ENCODE measurements at regions not wholly inside any gene's neighbourhood (a gene's known extent, or its start where the extent isn't known, plus 50 kb on each side); places are given as distances from the start of the nearest gene placed in this dataset.
A peak's percentile ranks its signal among the peaks of the same experiment; 100 is the strongest.

- no peak overlapping the region for H3K4me3 ChIP-seq (ENCODE audit: low read length)
These were observed 188.3 kb downstream of the MIB1 start for GRCh38 chr18:21928925-21929324.

GRCh38 chr18:21930177-21930576, 189.6 kb downstream of the MIB1 start:
- H3K36me3 ChIP-seq (ENCODE audit: control insufficient read depth, insufficient read depth, low read length) = no peaks in the 10 kb centered on the region
- H3K4me1 ChIP-seq (ENCODE audit: control insufficient read depth, insufficient read depth, low read length) = peaks cover 2% of the 10 kb centered on the region
- DNase-seq (ENCODE audit: low read depth, low spot score) = no peak
- H3K4me3 ChIP-seq (ENCODE audit: low read length) = no peak overlapping the region
- WGBS (ENCODE audit: insufficient coverage, insufficient read length) = no CpG with 5 or more reads among the region's 6 CpGs
- H3K9me3 ChIP-seq (ENCODE audit: control insufficient read depth, insufficient read depth, low read length) = no peaks in the 10 kb centered on the region
- no peak overlapping the region for H3K27ac ChIP-seq (ENCODE audit: low read length)
- no peaks in the 10 kb centered on the region; the same call in 1 of the 2 replicates for H3K27me3 ChIP-seq (ENCODE audit: control insufficient read depth, insufficient read depth, low read length)

More at GRCh38 chr18:21928925-21929324, 188.3 kb downstream of the MIB1 start:
- no CpG with 5 or more reads among the region's 4 CpGs for WGBS (ENCODE audit: insufficient coverage, insufficient read length)
- no peaks in the 10 kb centered on the region for H3K36me3 ChIP-seq (ENCODE audit: control insufficient read depth, insufficient read depth, low read length)
- DNase-seq (ENCODE audit: low read depth, low spot score) = no peak
- H3K9me3 ChIP-seq (ENCODE audit: control insufficient read depth, insufficient read depth, low read length) = no peaks in the 10 kb centered on the region
- no peak overlapping the region for H3K27ac ChIP-seq (ENCODE audit: low read length)
- no peaks in the 10 kb centered on the region for H3K4me1 ChIP-seq (ENCODE audit: control insufficient read depth, insufficient read depth, low read length)
- no peaks in the 10 kb centered on the region for H3K27me3 ChIP-seq (ENCODE audit: control insufficient read depth, insufficient read depth, low read length)

- no peak overlapping the region for H3K4me3 ChIP-seq (ENCODE audit: low read length)
- no peaks in the 10 kb centered on the region for H3K9me3 ChIP-seq (ENCODE audit: control insufficient read depth, insufficient read depth, low read length)
- no CpG with 5 or more reads among the region's 10 CpGs for WGBS (ENCODE audit: insufficient coverage, insufficient read length)
- H3K4me1 ChIP-seq (ENCODE audit: control insufficient read depth, insufficient read depth, low read length) = peaks cover 2% of the 10 kb centered on the region
- no peaks in the 10 kb centered on the region for H3K36me3 ChIP-seq (ENCODE audit: control insufficient read depth, insufficient read depth, low read length)
- DNase-seq (ENCODE audit: low read depth, low spot score) = no peak
- no peak overlapping the region for H3K27ac ChIP-seq (ENCODE audit: low read length)
- peaks cover 1% of the 10 kb centered on the region; the same call in 1 of the 2 replicates for H3K27me3 ChIP-seq (ENCODE audit: control insufficient read depth, insufficient read depth, low read length)
These were observed 193.6 kb downstream of the MIB1 start for GRCh38 chr18:21933931-21934765.

- no peaks in the 10 kb centered on the region for H3K36me3 ChIP-seq (ENCODE audit: control insufficient read depth, insufficient read depth, low read length)
- WGBS (ENCODE audit: insufficient coverage, insufficient read length) = no CpG with 5 or more reads among the region's 4 CpGs
- peaks cover 1% of the 10 kb centered on the region; the same call in 1 of the 2 replicates for H3K27me3 ChIP-seq (ENCODE audit: control insufficient read depth, insufficient read depth, low read length)
- peaks cover 2% of the 10 kb centered on the region for H3K4me1 ChIP-seq (ENCODE audit: control insufficient read depth, insufficient read depth, low read length)
- no peak overlapping the region for H3K4me3 ChIP-seq (ENCODE audit: low read length)
- DNase-seq (ENCODE audit: low read depth, low spot score) = no peak
- H3K9me3 ChIP-seq (ENCODE audit: control insufficient read depth, insufficient read depth, low read length) = no peaks in the 10 kb centered on the region
- H3K27ac ChIP-seq (ENCODE audit: low read length) = no peak overlapping the region
These were observed 194.1 kb downstream of the MIB1 start for GRCh38 chr18:21934766-21935015.

GRCh38 chr18:21943456-21943855, 202.9 kb downstream of the MIB1 start:
- H3K27me3 ChIP-seq (ENCODE audit: control insufficient read depth, insufficient read depth, low read length) = no peaks in the 10 kb centered on the region
- H3K9me3 ChIP-seq (ENCODE audit: control insufficient read depth, insufficient read depth, low read length) = no peaks in the 10 kb centered on the region
- H3K4me3 ChIP-seq (ENCODE audit: low read length) = no peak overlapping the region
- no peaks in the 10 kb centered on the region for H3K36me3 ChIP-seq (ENCODE audit: control insufficient read depth, insufficient read depth, low read length)
- H3K27ac ChIP-seq (ENCODE audit: low read length) = no peak overlapping the region
- WGBS (ENCODE audit: insufficient coverage, insufficient read length) = no CpG with 5 or more reads among the region's 4 CpGs
- DNase-seq (ENCODE audit: low read depth, low spot score) = no peak
- no peaks in the 10 kb centered on the region for H3K4me1 ChIP-seq (ENCODE audit: control insufficient read depth, insufficient read depth, low read length)

GRCh38 chr18:21949326-21950015, 208.9 kb downstream of the MIB1 start:
- Histone ChIP-seq H3K9me3 (ENCODE audit: control insufficient read depth, insufficient read depth, low read length) (no peaks in the 10 kb centered on the region), H3K36me3 (ENCODE audit: control insufficient read depth, insufficient read depth, low read length) (no peaks in the 10 kb centered on the region), H3K27me3 (ENCODE audit: control insufficient read depth, insufficient read depth, low read length) (no peaks in the 10 kb centered on the region), H3K4me1 (ENCODE audit: control insufficient read depth, insufficient read depth, low read length) (no peaks in the 10 kb centered on the region), H3K27ac (ENCODE audit: low read length) (no peak overlapping the region), H3K4me3 (ENCODE audit: low read length) (no peak overlapping the region)
- DNase-seq (ENCODE audit: low read depth, low spot score) = no peak
- no CpG with 5 or more reads among the region's 8 CpGs for WGBS (ENCODE audit: insufficient coverage, insufficient read length)

GRCh38 chr18:21955757-21956652, 213.4 kb upstream of the GATA6 start:
- no CpG with 5 or more reads among the region's 8 CpGs for WGBS (ENCODE audit: insufficient coverage, insufficient read length)
- DNase-seq (ENCODE audit: low read depth, low spot score) = peak; percentile 13
- Histone ChIP-seq H3K27ac (ENCODE audit: low read length) (no peak overlapping the region), H3K4me1 (ENCODE audit: control insufficient read depth, insufficient read depth, low read length) (no peaks in the 10 kb centered on the region), H3K36me3 (ENCODE audit: control insufficient read depth, insufficient read depth, low read length) (no peaks in the 10 kb centered on the region), H3K9me3 (ENCODE audit: control insufficient read depth, insufficient read depth, low read length) (no peaks in the 10 kb centered on the region), H3K4me3 (ENCODE audit: low read length) (no peak overlapping the region), H3K27me3 (ENCODE audit: control insufficient read depth, insufficient read depth, low read length) (no peaks in the 10 kb centered on the region)

GRCh38 chr18:21958263-21958662, 211.1 kb upstream of the GATA6 start:
- Histone ChIP-seq H3K36me3 (ENCODE audit: control insufficient read depth, insufficient read depth, low read length) (no peaks in the 10 kb centered on the region), H3K4me1 (ENCODE audit: control insufficient read depth, insufficient read depth, low read length) (no peaks in the 10 kb centered on the region), H3K27ac (ENCODE audit: low read length) (no peak overlapping the region), H3K4me3 (ENCODE audit: low read length) (no peak overlapping the region), H3K27me3 (ENCODE audit: control insufficient read depth, insufficient read depth, low read length) (no peaks in the 10 kb centered on the region), H3K9me3 (ENCODE audit: control insufficient read depth, insufficient read depth, low read length) (no peaks in the 10 kb centered on the region)
- DNase-seq (ENCODE audit: low read depth, low spot score) = no peak
- WGBS (ENCODE audit: insufficient coverage, insufficient read length) = no CpG with 5 or more reads among the region's 8 CpGs

- Histone ChIP-seq H3K27ac (ENCODE audit: low read length) (no peak overlapping the region), H3K27me3 (ENCODE audit: control insufficient read depth, insufficient read depth, low read length) (no peaks in the 10 kb centered on the region), H3K4me3 (ENCODE audit: low read length) (no peak overlapping the region), H3K9me3 (ENCODE audit: control insufficient read depth, insufficient read depth, low read length) (no peaks in the 10 kb centered on the region), H3K4me1 (ENCODE audit: control insufficient read depth, insufficient read depth, low read length) (no peaks in the 10 kb centered on the region), H3K36me3 (ENCODE audit: control insufficient read depth, insufficient read depth, low read length) (no peaks in the 10 kb centered on the region)
- WGBS (ENCODE audit: insufficient coverage, insufficient read length) = no CpG with 5 or more reads among the region's 5 CpGs
- DNase-seq (ENCODE audit: low read depth, low spot score) = no peak
These were observed 210.5 kb upstream of the GATA6 start for GRCh38 chr18:21958707-21959450.

GRCh38 chr18:21960189-21960588, 209.2 kb upstream of the GATA6 start:
- no peak overlapping the region for H3K27ac ChIP-seq (ENCODE audit: low read length)
- H3K27me3 ChIP-seq (ENCODE audit: control insufficient read depth, insufficient read depth, low read length) = no peaks in the 10 kb centered on the region
- H3K4me3 ChIP-seq (ENCODE audit: low read length) = no peak overlapping the region
- DNase-seq (ENCODE audit: low read depth, low spot score) = no peak
- no peaks in the 10 kb centered on the region for H3K9me3 ChIP-seq (ENCODE audit: control insufficient read depth, insufficient read depth, low read length)
- H3K36me3 ChIP-seq (ENCODE audit: control insufficient read depth, insufficient read depth, low read length) = no peaks in the 10 kb centered on the region
- no peaks in the 10 kb centered on the region for H3K4me1 ChIP-seq (ENCODE audit: control insufficient read depth, insufficient read depth, low read length)
- whole genome bisulfite sequencing (ENCODE audit: insufficient coverage, insufficient read length) = 100% methylated on average over 1 of the region's 8 CpGs

All from iPS DF 6.9 (cell line).